SK-N-SH (cell line): ENCODE measurements at regions not wholly inside any gene's neighbourhood (a gene's known extent, or its start where the extent isn't known, plus 50 kb on each side); places are given as distances from the start of the nearest gene placed in this dataset.

Experiments used
- CTCF ChIA-PET: fragments of 300-600, 350-600 bp; formaldehyde crosslinking; extraction: SDS; loops from one replicate; lab custom pipeline; 2021; lab: Yijun Ruan, JAX
- POLR2A ChIA-PET: fragments of 350-600 bp; sonication (Branson Sonifier 250); formaldehyde crosslinking; extraction: SDS; loops from one replicate; lab custom pipeline; 2020; ENCODE audit warnings: antibody characterized with exemption, inconsistent platforms; lab: Yijun Ruan, JAX
- DNase-seq: peaks from one replicate; pipeline ENCODE4 v3.0.0; 2012
- H2AFZ ChIP-seq: fragments of 200-600 bp; sonication (generic); 2 replicates; pipeline ENCODE4 v1.8.1; 2016; ENCODE audit warnings: antibody characterized with exemption, mild to moderate bottlenecking, low read depth
- H3F3A ChIP-seq: fragments of 200-600 bp; sonication (generic); replicated peaks from 2 replicates; pipeline ENCODE3; 2016; ENCODE audit warnings: antibody characterized with exemption, mild to moderate bottlenecking; ENCODE audit not compliant: insufficient read depth
- H3K27ac ChIP-seq, 2 experiments: fragments of 200-500 bp in 1 of 2; fragments of 200-600 bp in 1 of 2; sonication (Bioruptor generic) in 1 of 2; sonication (generic), shearing (Covaris generic) in 1 of 2; 2 replicates each; pipeline versions ENCODE4 v1.5.1 to v1.6.1; 2014 to 2016; ENCODE audit warnings: low read depth in 2 of 2, inconsistent platforms in 1 of 2, low read length in 1 of 2, mild to moderate bottlenecking in 1 of 2, mixed read lengths in 1 of 2
- H3K27me3 ChIP-seq: fragments of 200-600 bp; sonication (generic), shearing (Covaris generic); 2 replicates; pipeline ENCODE4 v1.6.1; 2016; ENCODE audit warnings: mixed run types; ENCODE audit not compliant: insufficient read depth
- H3K36me3 ChIP-seq, 2 experiments: fragments of 200-500 bp in 1 of 2; fragments of 200-600 bp in 1 of 2; sonication (Bioruptor generic) in 1 of 2; sonication (generic) in 1 of 2; replicated peaks in 1 of 2; 2 replicates each; pipeline versions ENCODE3 to v1.5.1; 2014 to 2016; ENCODE audit warnings: low read length in 1 of 2, mild to moderate bottlenecking in 1 of 2; ENCODE audit not compliant: insufficient read depth in 2 of 2, control insufficient read depth in 1 of 2
- H3K4me1 ChIP-seq, 2 experiments: fragments of 200-500 bp in 1 of 2; fragments of 200-600 bp in 1 of 2; sonication (Bioruptor generic) in 1 of 2; sonication (generic), shearing (Covaris generic) in 1 of 2; 2 replicates each; pipeline versions ENCODE4 v1.5.1 to v1.6.1; 2014 to 2016; ENCODE audit warnings: low read depth in 1 of 2, low read length in 1 of 2, mixed run types in 1 of 2; ENCODE audit not compliant: insufficient read depth in 2 of 2, control insufficient read depth in 1 of 2
- H3K4me2 ChIP-seq: fragments of 200-600 bp; sonication (generic), shearing (Covaris generic); 2 replicates; pipeline ENCODE4 v1.6.1; 2017; ENCODE audit warnings: mixed run types
- H3K4me3 ChIP-seq, 2 experiments: fragments of 200-500 bp in 1 of 2; fragments of 200-600 bp in 1 of 2; sonication (Bioruptor generic) in 1 of 2; sonication (generic), shearing (Covaris generic) in 1 of 2; 2 replicates each; pipeline versions ENCODE4 v1.5.1 to v1.8.1; 2014 to 2016; ENCODE audit warnings: low read depth in 2 of 2, inconsistent platforms in 1 of 2, low read length in 1 of 2, mild to moderate bottlenecking in 1 of 2, mixed read lengths in 1 of 2, moderate library complexity in 1 of 2
- H3K79me2 ChIP-seq: fragments of 200-600 bp; sonication (generic); 2 replicates; pipeline ENCODE4 v1.8.1; 2017; ENCODE audit warnings: mild to moderate bottlenecking; ENCODE audit not compliant: insufficient read depth
- H3K9ac ChIP-seq: fragments of 200-600 bp; sonication (generic); 2 replicates; pipeline ENCODE4 v1.6.1; 2017; ENCODE audit warnings: mixed run types
- H3K9me2 ChIP-seq: fragments of 200-600 bp; sonication (generic); 2 replicates; pipeline ENCODE4 v1.6.1; 2017; ENCODE audit warnings: mixed run types
- H3K9me3 ChIP-seq: fragments of 200-600 bp; sonication (generic); 2 replicates; pipeline ENCODE4 v1.6.1; 2017; ENCODE audit warnings: mixed run types, mild to moderate bottlenecking, moderate library complexity
- H4K20me1 ChIP-seq: fragments of 200-600 bp; sonication (generic); 2 replicates; pipeline ENCODE4 v1.6.1; 2017; ENCODE audit warnings: mild to moderate bottlenecking, mixed run types; ENCODE audit not compliant: insufficient read depth
- CHD2 ChIP-seq: fragments of 150-350 bp; IDR thresholded peaks from 2 replicates; pipeline ENCODE4 v1.6.1; 2018; ENCODE audit warnings: low read length; ENCODE audit not compliant: partially characterized antibody
- EP300 ChIP-seq, 2 experiments: IDR thresholded peaks; 2 replicates each; pipeline versions ENCODE4 v1.4.0 to v1.6.1; 2012; ENCODE audit warnings: borderline replicate concordance in 1 of 2, low read depth in 1 of 2, low read length in 1 of 2
- FOXJ3 ChIP-seq: sonication (generic); formaldehyde crosslinking; IDR thresholded peaks from 2 replicates; pipeline ENCODE4 v1.5.1; 2020; ENCODE audit warnings: mild to moderate bottlenecking, missing genetic modification reagents
- JUND ChIP-seq: IDR thresholded peaks from 2 replicates; pipeline ENCODE4 v1.4.0; 2012
- MEF2A ChIP-seq: IDR thresholded peaks from 2 replicates; pipeline ENCODE4 v1.4.0; 2012; ENCODE audit warnings: low read depth, borderline replicate concordance
- NFIC ChIP-seq: IDR thresholded peaks from 2 replicates; pipeline ENCODE4 v1.4.0; 2012; ENCODE audit warnings: borderline replicate concordance
- POLR2AphosphoS5 ChIP-seq: IDR thresholded peaks from 2 replicates; pipeline ENCODE4 v1.6.1; 2012; ENCODE audit warnings: low read depth, low read length
- RCOR1 ChIP-seq: fragments of 150-350 bp; IDR thresholded peaks from 2 replicates; pipeline ENCODE4 v1.6.1; 2017; ENCODE audit warnings: antibody characterized with exemption, low read length
- TAF1 ChIP-seq: IDR thresholded peaks from 2 replicates; pipeline ENCODE4 v1.6.1; 2012; ENCODE audit warnings: low read depth, mild to moderate bottlenecking, low read length, moderate library complexity, borderline replicate concordance
- TCF12 ChIP-seq: IDR thresholded peaks from 2 replicates; pipeline ENCODE4 v1.4.0; 2012
- TEAD4 ChIP-seq: IDR thresholded peaks from 2 replicates; pipeline ENCODE4 v1.4.0; 2012; ENCODE audit warnings: mild to moderate bottlenecking, borderline replicate concordance; ENCODE audit not compliant: insufficient read depth
- YY1 ChIP-seq: IDR thresholded peaks from 2 replicates; pipeline ENCODE4 v1.4.0; 2012; ENCODE audit warnings: low read depth, mild to moderate bottlenecking
- WGBS: methylation state at CpG from one replicate; pipeline ENCODE4 v1.1.6; 2017; ENCODE audit warnings: low lambda C conversion rate; 5-methylcytosine and 5-hydroxymethylcytosine counted together
- TF ChIP-seq, protein P1 (sequence below): fragments of 150-350 bp; IDR thresholded peaks from 2 replicates; pipeline ENCODE4 v1.6.1; 2016; ENCODE audit warnings: mild to moderate bottlenecking, low read depth, low read length
- TF ChIP-seq, protein P2 (sequence below): IDR thresholded peaks from 2 replicates; pipeline ENCODE4 v1.4.0; 2012; ENCODE audit warnings: low read depth
- TF ChIP-seq, protein P3 (sequence below): IDR thresholded peaks from 2 replicates; pipeline ENCODE4 v1.6.1; 2012; ENCODE audit warnings: mild to moderate bottlenecking, low read depth, low read length, moderate library complexity
- TF ChIP-seq, protein P4 (sequence below): fragments of 150-350 bp; IDR thresholded peaks from 2 replicates; pipeline ENCODE4 v1.6.1; 2017; ENCODE audit warnings: antibody characterized with exemption, low read length, low read depth, borderline replicate concordance

DNA sequence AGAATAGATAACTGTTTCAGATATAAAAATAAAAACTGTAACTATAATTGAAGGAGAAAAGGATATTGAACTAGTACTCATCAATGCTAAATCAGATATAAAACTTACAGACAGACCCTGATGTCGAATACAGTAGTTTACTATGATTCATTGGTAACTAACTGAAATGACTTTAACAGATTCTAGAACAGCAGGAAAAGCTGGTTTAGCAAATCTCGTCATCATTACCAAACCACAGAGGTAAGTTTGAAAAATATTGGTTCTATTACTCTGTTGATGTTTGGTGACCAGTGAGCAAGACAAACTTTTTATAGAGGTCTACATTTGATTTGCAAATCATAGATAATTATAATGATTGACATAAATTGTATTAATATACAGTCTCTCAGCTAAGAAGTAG is 551.4 kb upstream of the ADGRL3 start:
- Histone ChIP-seq H3F3A (no peaks in the 10 kb centered on the region), H2AFZ (no peak overlapping the region; the same call in 1 of the 2 replicates), H3K4me1 (no peaks in the 10 kb centered on the region), H3K79me2 (no peaks in the 10 kb centered on the region), H3K9me2 (no peaks in the 10 kb centered on the region), H3K27ac (no peak overlapping the region), H3K27me3 (no peaks in the 10 kb centered on the region), H3K9ac (no peak overlapping the region), H3K4me2 (no peak overlapping the region), H4K20me1 (no peaks in the 10 kb centered on the region), H3K36me3 (no peaks in the 10 kb centered on the region), H3K9me3 (peaks cover 2% of the 10 kb centered on the region; the same call in 1 of the 2 replicates), H3K4me3 (no peak overlapping the region)
- TF ChIP-seq CHD2 (no peak), POLR2AphosphoS5 (no peak), RCOR1 (no peak), TCF12 (no peak), FOXJ3 (CRISPR knock-in tag) (no peak), MEF2A (no peak), TAF1 (no peak), JUND (no peak), EP300 (IDR thresholded peaks at IDR 0.05; ENCODE audit: borderline replicate concordance in 1 of 2, low read depth in 1 of 2, low read length in 1 of 2) (no peak), YY1 (no peak), TEAD4 (no peak), NFIC (no peak)
- TF ChIP-seq, protein P1, sequence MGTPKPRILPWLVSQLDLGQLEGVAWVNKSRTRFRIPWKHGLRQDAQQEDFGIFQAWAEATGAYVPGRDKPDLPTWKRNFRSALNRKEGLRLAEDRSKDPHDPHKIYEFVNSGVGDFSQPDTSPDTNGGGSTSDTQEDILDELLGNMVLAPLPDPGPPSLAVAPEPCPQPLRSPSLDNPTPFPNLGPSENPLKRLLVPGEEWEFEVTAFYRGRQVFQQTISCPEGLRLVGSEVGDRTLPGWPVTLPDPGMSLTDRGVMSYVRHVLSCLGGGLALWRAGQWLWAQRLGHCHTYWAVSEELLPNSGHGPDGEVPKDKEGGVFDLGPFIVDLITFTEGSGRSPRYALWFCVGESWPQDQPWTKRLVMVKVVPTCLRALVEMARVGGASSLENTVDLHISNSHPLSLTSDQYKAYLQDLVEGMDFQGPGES = no peak
- TF ChIP-seq, protein P2, sequence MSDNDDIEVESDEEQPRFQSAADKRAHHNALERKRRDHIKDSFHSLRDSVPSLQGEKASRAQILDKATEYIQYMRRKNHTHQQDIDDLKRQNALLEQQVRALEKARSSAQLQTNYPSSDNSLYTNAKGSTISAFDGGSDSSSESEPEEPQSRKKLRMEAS = no peak
- TF ChIP-seq, protein P3, sequence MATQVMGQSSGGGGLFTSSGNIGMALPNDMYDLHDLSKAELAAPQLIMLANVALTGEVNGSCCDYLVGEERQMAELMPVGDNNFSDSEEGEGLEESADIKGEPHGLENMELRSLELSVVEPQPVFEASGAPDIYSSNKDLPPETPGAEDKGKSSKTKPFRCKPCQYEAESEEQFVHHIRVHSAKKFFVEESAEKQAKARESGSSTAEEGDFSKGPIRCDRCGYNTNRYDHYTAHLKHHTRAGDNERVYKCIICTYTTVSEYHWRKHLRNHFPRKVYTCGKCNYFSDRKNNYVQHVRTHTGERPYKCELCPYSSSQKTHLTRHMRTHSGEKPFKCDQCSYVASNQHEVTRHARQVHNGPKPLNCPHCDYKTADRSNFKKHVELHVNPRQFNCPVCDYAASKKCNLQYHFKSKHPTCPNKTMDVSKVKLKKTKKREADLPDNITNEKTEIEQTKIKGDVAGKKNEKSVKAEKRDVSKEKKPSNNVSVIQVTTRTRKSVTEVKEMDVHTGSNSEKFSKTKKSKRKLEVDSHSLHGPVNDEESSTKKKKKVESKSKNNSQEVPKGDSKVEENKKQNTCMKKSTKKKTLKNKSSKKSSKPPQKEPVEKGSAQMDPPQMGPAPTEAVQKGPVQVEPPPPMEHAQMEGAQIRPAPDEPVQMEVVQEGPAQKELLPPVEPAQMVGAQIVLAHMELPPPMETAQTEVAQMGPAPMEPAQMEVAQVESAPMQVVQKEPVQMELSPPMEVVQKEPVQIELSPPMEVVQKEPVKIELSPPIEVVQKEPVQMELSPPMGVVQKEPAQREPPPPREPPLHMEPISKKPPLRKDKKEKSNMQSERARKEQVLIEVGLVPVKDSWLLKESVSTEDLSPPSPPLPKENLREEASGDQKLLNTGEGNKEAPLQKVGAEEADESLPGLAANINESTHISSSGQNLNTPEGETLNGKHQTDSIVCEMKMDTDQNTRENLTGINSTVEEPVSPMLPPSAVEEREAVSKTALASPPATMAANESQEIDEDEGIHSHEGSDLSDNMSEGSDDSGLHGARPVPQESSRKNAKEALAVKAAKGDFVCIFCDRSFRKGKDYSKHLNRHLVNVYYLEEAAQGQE = no peak
- TF ChIP-seq, protein P4, sequence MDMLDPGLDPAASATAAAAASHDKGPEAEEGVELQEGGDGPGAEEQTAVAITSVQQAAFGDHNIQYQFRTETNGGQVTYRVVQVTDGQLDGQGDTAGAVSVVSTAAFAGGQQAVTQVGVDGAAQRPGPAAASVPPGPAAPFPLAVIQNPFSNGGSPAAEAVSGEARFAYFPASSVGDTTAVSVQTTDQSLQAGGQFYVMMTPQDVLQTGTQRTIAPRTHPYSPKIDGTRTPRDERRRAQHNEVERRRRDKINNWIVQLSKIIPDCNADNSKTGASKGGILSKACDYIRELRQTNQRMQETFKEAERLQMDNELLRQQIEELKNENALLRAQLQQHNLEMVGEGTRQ = no peak
- ChIA-PET POLR2A (no interaction called here), CTCF (no interaction called here)
- DNase-seq = no peak
- WGBS = 18% methylated on average over 2 of the region's 2 CpGs
